Muscle layer of colon (tissue), 2 donors: ENCODE measurements at regions not wholly inside any gene's neighbourhood (a gene's known extent, or its start where the extent isn't known, plus 50 kb on each side); places are given as distances from the start of the nearest gene placed in this dataset.

Source experiments
- H3K27ac ChIP-seq: one replicate; pipeline ENCODE4 v1.7.0; 2013; ENCODE audit warnings: low read depth, mild to moderate bottlenecking, low read length, moderate library complexity
- H3K27me3 ChIP-seq, 2 donors: one replicate each; pipeline ENCODE4 v1.7.0; 2013; ENCODE audit warnings: low read length in 2 of 2, mild to moderate bottlenecking in 2 of 2; ENCODE audit not compliant: insufficient read depth in 2 of 2, control insufficient read depth in 1 of 2
- H3K36me3 ChIP-seq: one replicate; pipeline ENCODE4 v1.7.0; 2013; ENCODE audit warnings: mild to moderate bottlenecking, low read length; ENCODE audit not compliant: insufficient read depth
- H3K4me1 ChIP-seq: one replicate; pipeline ENCODE4 v1.7.0; 2013; ENCODE audit warnings: mild to moderate bottlenecking, low read length; ENCODE audit not compliant: insufficient read depth
- H3K4me3 ChIP-seq, 2 donors: one replicate each; pipeline ENCODE4 v1.7.0; 2013; ENCODE audit warnings: low read length in 2 of 2, low read depth in 1 of 2, mild to moderate bottlenecking in 1 of 2, moderate library complexity in 1 of 2
- H3K9ac ChIP-seq: one replicate; pipeline ENCODE4 v1.7.0; 2013; ENCODE audit warnings: low read length
- H3K9me3 ChIP-seq: one replicate; pipeline ENCODE4 v1.7.0; 2013; ENCODE audit warnings: mild to moderate bottlenecking, low read length
- donor health status: abdominal sarcoma.
- donor health status: Adenocarcinoma of cecum.

DNA sequence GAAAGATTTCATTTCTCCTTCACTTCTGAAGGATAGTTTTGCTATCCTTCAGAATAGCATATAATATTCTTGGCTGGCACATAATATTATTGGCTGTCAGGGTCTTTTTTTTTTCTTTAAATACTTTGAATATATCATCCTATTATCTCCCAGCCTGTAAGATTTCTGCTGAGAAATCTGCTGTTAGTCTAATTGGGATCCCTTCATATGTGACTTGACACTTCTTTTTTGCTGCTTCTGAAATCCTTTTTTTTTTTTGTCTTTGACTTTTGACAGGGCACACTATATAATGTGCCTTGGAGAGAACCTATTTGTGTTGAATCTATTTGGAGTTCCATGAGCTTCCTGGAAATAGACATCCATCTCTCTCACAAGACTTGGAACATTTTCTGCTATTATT is 136.9 kb upstream of the UBL3 start:
- Histone ChIP-seq H3K36me3 (no peaks in the 10 kb centered on the region), H3K9me3 (peaks cover 6% of the 10 kb centered on the region), H3K27me3 (no peaks in the 10 kb centered on the region), H3K27ac (no peak overlapping the region), H3K4me1 (no peaks in the 10 kb centered on the region), H3K4me3 (no peak overlapping the region), H3K9ac (no peak overlapping the region)

DNA sequence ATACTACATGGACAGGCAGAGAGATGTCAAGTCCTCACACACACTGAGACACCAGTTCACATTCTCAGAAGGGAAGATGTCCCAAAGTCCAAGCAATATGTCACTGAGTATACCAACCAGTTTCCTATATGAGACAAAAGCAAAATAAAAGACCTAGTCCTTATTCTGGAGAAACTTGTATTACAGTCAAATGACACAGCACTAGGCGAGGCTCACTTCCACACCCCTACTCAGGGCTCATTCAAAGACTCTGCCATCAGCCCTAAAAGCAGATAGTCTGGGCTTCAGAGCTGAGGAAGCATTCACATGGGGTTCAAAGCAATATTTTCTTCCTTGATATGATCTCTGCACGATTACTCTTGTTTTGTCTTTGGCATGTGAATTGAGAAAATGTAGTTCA is 129.9 kb upstream of the UBL3 start:
- Histone ChIP-seq H3K4me1 (no peaks in the 10 kb centered on the region), H3K4me3 (no peak overlapping the region), H3K9ac (no peak overlapping the region), H3K9me3 (no peaks in the 10 kb centered on the region), H3K27me3 (no peaks in the 10 kb centered on the region), H3K27ac (no peak overlapping the region), H3K36me3 (no peaks in the 10 kb centered on the region)

DNA sequence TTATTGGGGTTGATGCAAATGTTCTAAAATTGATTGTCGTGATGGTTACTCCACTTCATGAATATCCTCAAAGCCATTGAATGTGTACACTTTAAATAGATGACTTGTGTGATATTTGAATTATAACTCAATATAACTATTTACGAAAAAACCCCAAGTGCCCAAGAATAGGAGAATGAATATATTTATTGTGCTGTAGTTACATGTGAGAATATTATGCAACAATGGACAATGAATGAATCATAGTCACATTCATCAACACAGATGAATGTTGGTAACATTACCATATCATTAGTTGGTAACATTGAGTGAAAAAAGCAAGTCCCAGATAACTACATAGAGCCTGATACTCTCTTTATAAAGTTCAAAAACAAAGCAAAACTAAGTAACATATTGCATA is 127.8 kb upstream of the UBL3 start:
- Histone ChIP-seq H3K9me3 (no peaks in the 10 kb centered on the region), H3K4me1 (no peaks in the 10 kb centered on the region), H3K36me3 (no peaks in the 10 kb centered on the region), H3K27ac (no peak overlapping the region), H3K9ac (no peak overlapping the region), H3K4me3 (no peak overlapping the region), H3K27me3 (no peaks in the 10 kb centered on the region)

DNA sequence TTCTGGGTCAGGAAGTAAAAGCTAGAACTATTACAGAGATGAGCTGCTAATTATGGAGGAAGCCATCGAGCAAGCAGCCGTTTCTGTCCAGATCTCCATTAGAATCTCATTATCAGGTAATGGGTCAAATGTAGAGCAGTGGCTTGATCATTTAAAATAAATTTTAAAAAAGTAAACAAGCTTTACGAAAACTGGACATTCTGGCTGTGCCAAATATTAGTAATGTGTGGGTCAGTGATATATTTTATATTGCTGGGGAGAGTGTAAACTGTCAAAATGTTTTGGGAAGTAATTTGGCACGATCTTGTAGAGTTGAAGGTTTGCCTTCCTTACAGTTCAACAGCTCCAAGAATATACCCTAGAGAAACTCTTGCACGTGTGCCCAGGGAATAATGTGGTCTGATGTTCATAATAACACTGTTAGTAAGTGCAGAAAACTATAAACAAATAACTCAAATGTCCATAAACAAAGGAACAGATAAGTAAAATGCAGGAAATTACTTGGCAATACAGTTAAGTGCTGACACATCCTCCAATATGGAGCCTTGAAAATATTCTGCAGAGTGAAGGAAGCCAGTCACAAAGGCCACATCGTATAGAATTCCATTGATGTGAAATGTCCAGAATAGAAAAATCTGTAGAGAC is 127.2 kb upstream of the UBL3 start:
- Histone ChIP-seq H3K4me3 (no peak overlapping the region), H3K27ac (no peak overlapping the region), H3K27me3 (no peaks in the 10 kb centered on the region), H3K9ac (no peak overlapping the region), H3K36me3 (no peaks in the 10 kb centered on the region), H3K4me1 (no peaks in the 10 kb centered on the region), H3K9me3 (no peaks in the 10 kb centered on the region)

DNA sequence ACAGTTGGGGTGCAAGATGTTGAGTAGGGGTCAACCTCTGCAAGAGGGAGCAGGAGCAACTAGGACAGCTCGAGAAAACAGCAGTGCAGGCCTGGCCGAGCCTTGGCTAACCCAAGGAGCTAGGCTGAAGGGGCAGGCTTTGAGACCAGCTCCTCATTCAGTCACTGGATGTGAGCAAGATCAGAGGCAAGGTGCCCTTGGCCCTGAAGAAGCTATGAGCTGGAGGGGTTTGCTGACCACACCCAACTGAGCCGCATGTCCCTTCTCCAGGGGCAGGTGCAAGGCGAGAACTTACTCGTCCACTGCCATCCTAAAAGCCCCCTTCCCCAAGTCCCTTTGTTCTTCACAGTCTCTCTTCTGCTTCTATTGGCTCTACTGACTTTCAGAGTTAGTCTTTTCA is 126.1 kb upstream of the UBL3 start:
- H3K9me3 ChIP-seq: no peaks in the 10 kb centered on the region
- no peak overlapping the region for H3K27ac ChIP-seq
- no peaks in the 10 kb centered on the region for H3K4me1 ChIP-seq
- H3K36me3 ChIP-seq: no peaks in the 10 kb centered on the region
- H3K27me3 ChIP-seq: no peaks in the 10 kb centered on the region
- H3K9ac ChIP-seq: no peak overlapping the region
- no peak overlapping the region for H3K4me3 ChIP-seq

DNA sequence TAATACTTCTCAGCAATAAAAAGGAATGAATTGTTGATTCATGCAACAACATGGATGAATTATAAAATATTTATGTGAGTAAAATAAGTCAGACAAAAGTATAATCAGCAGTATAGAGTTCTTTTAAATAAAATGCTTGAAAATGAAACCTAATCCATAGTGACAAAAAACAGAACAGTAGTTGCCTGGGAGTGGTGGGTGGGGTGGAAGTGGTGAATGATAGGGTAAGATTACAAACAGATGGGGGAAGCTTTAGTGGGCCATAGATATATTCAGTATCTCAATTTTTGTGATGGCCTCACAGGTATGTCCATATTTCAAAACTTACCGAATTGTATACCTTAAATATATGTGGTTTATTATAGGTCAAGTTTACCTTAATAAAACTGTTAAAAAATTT is 124.9 kb upstream of the UBL3 start:
- H3K27ac ChIP-seq: no peak overlapping the region
- H3K9ac ChIP-seq: no peak overlapping the region
- H3K9me3 ChIP-seq: no peaks in the 10 kb centered on the region
- H3K4me3 ChIP-seq: no peak overlapping the region
- H3K4me1 ChIP-seq: no peaks in the 10 kb centered on the region
- no peaks in the 10 kb centered on the region for H3K36me3 ChIP-seq
- H3K27me3 ChIP-seq: no peaks in the 10 kb centered on the region

DNA sequence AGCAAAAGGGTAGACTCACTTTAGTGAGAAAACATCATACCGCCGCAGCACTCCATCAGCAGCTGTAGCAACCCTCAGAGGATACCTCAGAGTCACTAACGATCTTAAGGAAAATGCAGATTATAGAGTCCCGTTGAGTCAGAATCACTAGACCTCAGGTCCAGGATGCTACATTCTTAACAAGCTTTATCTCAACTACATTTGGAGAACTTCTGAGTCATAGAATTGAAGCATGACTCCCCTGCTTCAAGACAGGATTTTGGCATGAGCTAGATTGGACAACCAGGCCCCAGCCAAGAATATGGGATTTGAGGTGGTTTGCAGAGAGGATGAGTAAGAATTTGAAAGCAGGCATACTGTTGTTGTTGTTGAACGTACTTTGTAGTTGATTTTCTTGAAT is 118.9 kb upstream of the UBL3 start:
- Histone ChIP-seq H3K27me3 (no peaks in the 10 kb centered on the region), H3K4me1 (no peaks in the 10 kb centered on the region), H3K4me3 (no peak overlapping the region), H3K9ac (no peak overlapping the region), H3K36me3 (no peaks in the 10 kb centered on the region), H3K27ac (no peak overlapping the region), H3K9me3 (no peaks in the 10 kb centered on the region)

DNA sequence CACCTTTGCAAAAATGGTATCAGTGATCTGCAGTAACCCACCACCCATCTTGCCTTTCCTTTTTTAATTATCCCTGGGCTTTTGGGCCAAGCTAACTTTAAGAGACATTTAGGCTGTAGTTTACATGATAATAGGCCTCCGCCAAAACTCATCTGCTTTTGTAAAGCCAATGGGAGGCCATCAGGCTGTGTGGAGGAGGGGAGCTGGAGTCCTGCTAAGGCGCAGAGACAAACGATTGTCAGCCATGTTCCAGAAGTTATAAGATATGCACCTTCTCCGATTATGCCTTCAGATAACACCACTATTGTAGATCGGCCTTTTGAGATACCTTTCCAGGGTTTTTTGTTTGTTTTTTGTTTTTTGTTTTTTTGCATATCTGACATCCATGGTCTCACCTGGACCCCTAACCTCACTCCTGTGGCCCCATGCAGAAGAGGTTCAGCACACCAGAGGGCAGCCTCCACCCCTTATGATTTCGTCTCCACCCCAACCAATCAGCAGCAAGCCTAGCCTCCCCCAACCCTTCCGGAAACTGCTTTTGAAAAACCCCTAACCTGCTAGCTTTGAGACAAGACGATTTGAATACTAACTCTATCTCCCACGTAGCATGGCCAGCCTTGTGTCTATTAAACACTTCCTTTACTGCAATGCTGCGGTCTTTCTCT is 113.9 kb upstream of the UBL3 start:
- Histone ChIP-seq H3K27ac (no peak overlapping the region), H3K9ac (no peak overlapping the region), H3K27me3 (no peaks in the 10 kb centered on the region), H3K36me3 (no peaks in the 10 kb centered on the region), H3K9me3 (no peaks in the 10 kb centered on the region), H3K4me1 (no peaks in the 10 kb centered on the region), H3K4me3 (no peak overlapping the region)

DNA sequence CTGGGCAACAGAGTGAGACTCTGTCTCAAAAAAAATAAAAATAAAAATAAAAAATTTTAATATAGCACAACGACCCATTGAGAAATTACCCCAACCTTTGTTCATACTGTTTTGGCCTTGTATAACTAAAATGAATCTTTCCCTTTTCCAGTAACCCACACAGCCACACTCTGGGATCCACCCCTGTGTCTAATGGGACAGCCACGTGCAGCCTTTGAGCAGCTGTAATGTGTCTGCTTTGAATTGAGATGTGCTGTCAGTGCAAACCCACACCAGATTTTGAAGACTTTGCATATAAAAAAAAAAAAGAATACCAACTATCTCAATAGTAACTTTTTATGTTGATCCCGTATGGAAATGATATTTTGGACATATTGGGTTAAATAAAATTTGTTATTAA is 112.7 kb upstream of the UBL3 start:
- Histone ChIP-seq H3K27ac (no peak overlapping the region), H3K9ac (no peak overlapping the region), H3K9me3 (no peaks in the 10 kb centered on the region), H3K4me1 (no peaks in the 10 kb centered on the region), H3K36me3 (no peaks in the 10 kb centered on the region), H3K4me3 (no peak overlapping the region), H3K27me3 (no peaks in the 10 kb centered on the region)

DNA sequence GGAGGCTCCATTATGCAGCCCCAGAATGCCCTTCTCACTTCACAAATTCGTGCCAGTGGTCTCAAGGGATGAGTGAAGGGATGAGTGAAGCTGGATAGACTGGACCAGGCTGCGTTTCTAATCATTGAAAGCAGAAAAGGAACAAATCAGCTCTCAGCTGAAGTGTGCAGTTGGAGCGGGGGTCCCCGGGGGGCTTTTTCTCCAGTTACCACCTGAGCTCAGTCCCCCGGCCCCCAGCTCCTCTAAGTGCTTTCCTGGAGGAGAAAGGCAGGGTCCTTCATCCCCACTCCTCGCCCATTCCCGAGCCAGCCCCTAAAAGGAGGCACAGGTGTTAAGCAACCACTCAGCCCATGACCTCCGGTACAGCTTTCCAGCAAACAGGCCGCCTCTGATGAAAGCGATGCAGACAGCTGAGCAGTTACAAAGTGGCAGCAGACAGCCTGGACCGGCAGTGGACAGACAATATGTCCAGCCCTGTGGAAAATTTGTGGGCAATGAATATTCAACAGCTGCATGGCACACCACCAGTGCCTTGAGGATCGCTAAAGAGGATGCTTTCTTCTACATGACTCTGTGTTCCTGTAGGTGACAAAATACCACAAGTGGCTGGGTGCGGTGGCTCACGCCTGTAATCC is 110.7 kb upstream of the UBL3 start:
- Histone ChIP-seq H3K36me3 (no peaks in the 10 kb centered on the region), H3K27ac (no peak overlapping the region), H3K4me1 (no peaks in the 10 kb centered on the region), H3K9ac (no peak overlapping the region), H3K9me3 (no peaks in the 10 kb centered on the region), H3K4me3 (no peak overlapping the region), H3K27me3 (no peaks in the 10 kb centered on the region)

DNA sequence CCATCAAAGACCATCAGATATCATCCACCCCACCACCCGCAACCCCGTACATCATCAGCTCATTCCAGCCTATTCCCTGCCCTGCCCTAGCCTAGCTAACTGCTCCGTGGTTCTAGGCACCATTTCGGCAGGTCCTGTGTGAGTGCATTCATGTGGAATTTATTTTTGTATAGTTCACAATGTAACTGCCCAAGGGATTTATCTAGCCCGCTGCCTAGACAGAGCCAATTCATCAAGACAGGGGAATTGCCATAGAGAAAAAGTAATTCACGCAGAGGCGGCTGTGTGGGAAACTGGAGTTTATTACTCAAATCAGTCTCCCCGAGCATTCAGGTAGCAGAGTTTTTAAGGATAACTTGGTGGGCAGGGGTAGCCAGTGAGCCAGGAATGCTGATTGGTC is 109.2 kb upstream of the UBL3 start:
- H3K9me3 ChIP-seq: no peaks in the 10 kb centered on the region
- H3K36me3 ChIP-seq: no peaks in the 10 kb centered on the region
- H3K27me3 ChIP-seq: no peaks in the 10 kb centered on the region
- H3K27ac ChIP-seq: no peak overlapping the region
- H3K4me3 ChIP-seq: no peak overlapping the region
- no peaks in the 10 kb centered on the region for H3K4me1 ChIP-seq
- H3K9ac ChIP-seq: no peak overlapping the region

DNA sequence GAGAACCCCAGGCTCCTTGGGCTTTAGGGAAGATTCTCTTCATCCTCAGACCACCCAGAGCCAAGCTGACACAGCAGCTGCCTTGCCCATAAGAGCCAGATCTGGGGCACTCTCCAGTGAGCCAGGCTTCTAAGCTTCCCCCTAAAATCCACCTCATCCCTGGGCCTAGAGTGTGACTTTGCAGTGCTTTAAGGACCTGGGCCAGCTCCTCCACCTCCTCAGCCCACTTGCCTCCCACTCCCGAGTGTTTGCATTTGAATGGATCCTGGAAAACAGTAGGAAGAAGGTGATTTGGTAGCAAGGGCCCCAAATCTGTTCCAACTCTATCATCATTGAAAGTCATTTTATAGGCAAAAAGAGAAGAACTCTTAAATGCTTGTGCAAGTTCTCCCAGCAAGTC is 108.7 kb upstream of the UBL3 start:
- H3K9ac ChIP-seq: no peak overlapping the region
- H3K27me3 ChIP-seq: no peaks in the 10 kb centered on the region
- no peak overlapping the region for H3K4me3 ChIP-seq
- no peak overlapping the region for H3K27ac ChIP-seq
- H3K4me1 ChIP-seq: no peaks in the 10 kb centered on the region
- no peaks in the 10 kb centered on the region for H3K9me3 ChIP-seq
- H3K36me3 ChIP-seq: no peaks in the 10 kb centered on the region
